ENCODE measurements at regions not wholly inside any gene's neighbourhood (a gene's known extent, or its start where the extent isn't known, plus 50 kb on each side); places are given as distances from the start of the nearest gene placed in this dataset.

- Histone ChIP-seq H3K27me3 (ENCODE audit: insufficient read depth, poor library complexity, severe bottlenecking) (no peaks in the 10 kb centered on the region), H3K4me3 (replicated peaks; ENCODE audit: insufficient read depth, low read length) (no peak overlapping the region), H3K27ac (replicated peaks) (no peak overlapping the region)
- no peak for TF ChIP-seq POLR2AphosphoS5 (IDR thresholded peaks at IDR 0.05; ENCODE audit: low read depth)
- TF ChIP-seq CTCF (IDR thresholded peaks at IDR 0.05; ENCODE audit: insufficient read depth, low read length) = no peak
- no peak for TF ChIP-seq SPI1 (IDR thresholded peaks at IDR 0.05; ENCODE audit: borderline replicate concordance, low read depth)
- no peak for TF ChIP-seq GABPA (IDR thresholded peaks at IDR 0.05; ENCODE audit: low read depth)
- no peak for TF ChIP-seq REST (IDR thresholded peaks at IDR 0.05; ENCODE audit: insufficient replicate concordance, low read depth)
- no peak for DNase-seq (ENCODE audit: low read depth in 1 of 2, low spot score in 1 of 2)
These were observed 594.8 kb downstream of the ZWINT start for GRCh38 chr10:55766212-55766611.

- DNase-seq (ENCODE audit: low read depth in 1 of 2, low spot score in 1 of 2) = no peak
- TF ChIP-seq POLR2AphosphoS5 (IDR thresholded peaks at IDR 0.05; ENCODE audit: low read depth) (no peak), CTCF (IDR thresholded peaks at IDR 0.05; ENCODE audit: insufficient read depth, low read length) (no peak), GABPA (IDR thresholded peaks at IDR 0.05; ENCODE audit: low read depth) (no peak), REST (IDR thresholded peaks at IDR 0.05; ENCODE audit: insufficient replicate concordance, low read depth) (no peak), SPI1 (IDR thresholded peaks at IDR 0.05; ENCODE audit: borderline replicate concordance, low read depth) (no peak)
- H3K27ac ChIP-seq (replicated peaks) = no peak overlapping the region
- H3K4me3 ChIP-seq (replicated peaks; ENCODE audit: insufficient read depth, low read length) = no peak overlapping the region
- no peaks in the 10 kb centered on the region for H3K27me3 ChIP-seq (ENCODE audit: insufficient read depth, poor library complexity, severe bottlenecking)
These were observed 610.6 kb downstream of the ZWINT start for GRCh38 chr10:55750458-55750857.

GRCh38 chr10:55747244-55747643 lies 613.8 kb downstream of the ZWINT start:
- Histone ChIP-seq H3K4me3 (replicated peaks; ENCODE audit: insufficient read depth, low read length) (no peak overlapping the region), H3K27ac (replicated peaks) (no peak overlapping the region), H3K27me3 (ENCODE audit: insufficient read depth, poor library complexity, severe bottlenecking) (no peaks in the 10 kb centered on the region)
- no peak for DNase-seq (ENCODE audit: low read depth in 1 of 2, low spot score in 1 of 2)
- TF ChIP-seq CTCF (IDR thresholded peaks at IDR 0.05; ENCODE audit: insufficient read depth, low read length) (no peak), REST (IDR thresholded peaks at IDR 0.05; ENCODE audit: insufficient replicate concordance, low read depth) (no peak), SPI1 (IDR thresholded peaks at IDR 0.05; ENCODE audit: borderline replicate concordance, low read depth) (no peak), POLR2AphosphoS5 (IDR thresholded peaks at IDR 0.05; ENCODE audit: low read depth) (no peak), GABPA (IDR thresholded peaks at IDR 0.05; ENCODE audit: low read depth) (no peak)

Data from HL-60 (cell line).